HepG2 (cell line): ENCODE measurements at regions not wholly inside any gene's neighbourhood (a gene's known extent, or its start where the extent isn't known, plus 50 kb on each side); places are given as distances from the start of the nearest gene placed in this dataset.

Experiments
- ARID4A ChIP-seq: sonication (generic); formaldehyde crosslinking; IDR thresholded peaks from 2 replicates; pipeline ENCODE4 v1.5.0; 2020; ENCODE audit warnings: mild to moderate bottlenecking, missing genetic modification reagents, borderline replicate concordance
- ATAD3A ChIP-seq: sonication (generic); formaldehyde crosslinking; IDR thresholded peaks from 2 replicates; pipeline ENCODE4 v1.4.0; 2020; ENCODE audit warnings: missing genetic modification reagents
- CTCF ChIP-seq: sonication (generic); formaldehyde crosslinking; IDR thresholded peaks from 2 replicates; pipeline ENCODE4 v1.5.0; 2020; ENCODE audit warnings: mild to moderate bottlenecking, missing genetic modification reagents, moderate library complexity
- FOXP1 ChIP-seq, 2 experiments: fragments of 450-650 bp in 1 of 2; IDR thresholded peaks; 2 replicates each; pipeline ENCODE4 v1.6.1; 2017 to 2018; ENCODE audit warnings: antibody characterized with exemption in 1 of 2
- HNF4A ChIP-seq: sonication (generic); formaldehyde crosslinking; IDR thresholded peaks from 2 replicates; pipeline ENCODE4 v1.4.0; 2020; ENCODE audit warnings: missing genetic modification reagents
- JUND ChIP-seq: sonication (generic); formaldehyde crosslinking; IDR thresholded peaks from 2 replicates; pipeline ENCODE4 v1.8.0; 2022; ENCODE audit warnings: mild to moderate bottlenecking, missing genetic modification reagents
- MNT ChIP-seq: fragments of 450-650 bp; IDR thresholded peaks from 2 replicates; pipeline ENCODE4 v1.6.1; 2016
- POLR2A ChIP-seq, 2 experiments: IDR thresholded peaks; 2 replicates each; pipeline ENCODE4 v1.6.1; 2011; ENCODE audit warnings: low read depth in 2 of 2, low read length in 2 of 2, mild to moderate bottlenecking in 1 of 2, moderate library complexity in 1 of 2; ENCODE audit not compliant: insufficient read depth in 1 of 2
- RELA ChIP-seq: sonication (generic); formaldehyde crosslinking; IDR thresholded peaks from 2 replicates; pipeline ENCODE4 v1.4.0; 2020; ENCODE audit warnings: missing genetic modification reagents
- SRSF9 ChIP-seq: fragments of 200-400 bp; formaldehyde crosslinking; IDR thresholded peaks from 2 replicates; pipeline ENCODE4 v1.6.1; 2018; ENCODE audit warnings: borderline replicate concordance, mild to moderate bottlenecking, low read depth, low read length; ENCODE audit not compliant: insufficient read depth, poor library complexity, severe bottlenecking
- TCF7L2 ChIP-seq: IDR thresholded peaks from 2 replicates; pipeline ENCODE4 v1.6.1; 2011; ENCODE audit warnings: mild to moderate bottlenecking, low read depth, low read length, moderate library complexity
- ZBTB8A ChIP-seq: sonication (generic); formaldehyde crosslinking; IDR thresholded peaks from 2 replicates; pipeline ENCODE4 v1.4.0; 2020; ENCODE audit warnings: mild to moderate bottlenecking, low read depth, missing genetic modification reagents, borderline replicate concordance
- ZFP41 ChIP-seq: sonication (generic); formaldehyde crosslinking; IDR thresholded peaks from 2 replicates; pipeline ENCODE4 v1.4.0; 2020; ENCODE audit warnings: mild to moderate bottlenecking, missing genetic modification reagents, borderline replicate concordance
- ZNF138 ChIP-seq: sonication (generic); formaldehyde crosslinking; IDR thresholded peaks from 2 replicates; pipeline ENCODE4 v1.5.0; 2020; ENCODE audit warnings: mild to moderate bottlenecking, low read depth, missing genetic modification reagents

GRCh38 chr4:174422893-174423256 is 99.4 kb downstream of the HPGD start:
- TF ChIP-seq FOXP1 (IDR thresholded peaks at IDR 0.05), result no peak
- no peak for TF ChIP-seq FOXP1 (CRISPR knock-in tag; IDR thresholded peaks at IDR 0.05)
- TF ChIP-seq ATAD3A (CRISPR knock-in tag), result no peak
- TF ChIP-seq ZBTB8A (CRISPR knock-in tag), result no peak
- no peak for TF ChIP-seq ZNF138 (CRISPR knock-in tag)
- TF ChIP-seq RELA (CRISPR knock-in tag), result no peak
- TF ChIP-seq HNF4A (CRISPR knock-in tag), result no peak
- no peak for TF ChIP-seq TCF7L2
- TF ChIP-seq ZFP41, result no peak
- TF ChIP-seq POLR2A (IDR thresholded peaks at IDR 0.05; ENCODE audit: insufficient read depth in 1 of 2, low read depth in 2 of 2, low read length in 2 of 2), result no peak
- TF ChIP-seq SRSF9, result no peak
- no peak for TF ChIP-seq JUND (CRISPR knock-in tag)
- TF ChIP-seq MNT, result no peak
- no peak for TF ChIP-seq CTCF (CRISPR knock-in tag)
- TF ChIP-seq ARID4A (CRISPR knock-in tag), result no peak
